A673 (cell line): ENCODE measurements at regions not wholly inside any gene's neighbourhood (a gene's known extent, or its start where the extent isn't known, plus 50 kb on each side); places are given as distances from the start of the nearest gene placed in this dataset.
"Not testable (repeated sequence)": the region's sequence is repeated elsewhere in the genome, so short reads cannot be mapped to it uniquely, and the experiment has no call there.

Experiments
- CTCF ChIP-seq: fragments of 300-800, 200-600 bp; sonication (generic); conservative IDR thresholded peaks from 2 replicates; pipeline ENCODE4 v1.5.1; 2017; ENCODE audit warnings: low read depth, mild to moderate bottlenecking, antibody characterized with exemption, low read length, moderate library complexity, mixed read lengths
- EZH2 ChIP-seq: fragments of 200-600 bp; sonication (generic); IDR thresholded peaks from 2 replicates; pipeline ENCODE4 v1.6.1; 2017; ENCODE audit warnings: borderline replicate concordance, low read depth, mild to moderate bottlenecking, mixed read lengths, antibody characterized with exemption, low read length; ENCODE audit not compliant: poor library complexity, severe bottlenecking

- not testable (repeated sequence) for TF ChIP-seq CTCF, EZH2
Measured at GRCh38 chr1:220942914-220943313, 63.7 kb downstream of the HLX start.
